Adrenal gland (tissue), 5 donors: ENCODE measurements at regions not wholly inside any gene's neighbourhood (a gene's known extent, or its start where the extent isn't known, plus 50 kb on each side); places are given as distances from the start of the nearest gene placed in this dataset.

ENCODE experiments used
- POLR2A ChIP-seq, 2 donors: fragments of 450-650 bp; IDR thresholded peaks; one replicate each; pipeline ENCODE4 v1.6.1; 2017; ENCODE audit warnings: antibody characterized with exemption in 2 of 2, mild to moderate bottlenecking in 2 of 2, moderate library complexity in 1 of 2
- TF ChIP-seq, protein P1 (sequence below), 6 experiments: fragments of 450-650 bp in 4 of 6; fragments of 200-600 bp in 2 of 6; sonication (generic) in 1 of 6; IDR thresholded peaks; 1 replicate in 5 of 6; 2 replicates in 1 of 6; pipeline versions ENCODE4 v1.5.1 to v1.8.0; 2016 to 2021; ENCODE audit warnings: antibody characterized with exemption in 6 of 6, mild to moderate bottlenecking in 2 of 6, moderate library complexity in 1 of 6
- donor health status: DM: no; HTN: no; CAD: no.

DNA sequence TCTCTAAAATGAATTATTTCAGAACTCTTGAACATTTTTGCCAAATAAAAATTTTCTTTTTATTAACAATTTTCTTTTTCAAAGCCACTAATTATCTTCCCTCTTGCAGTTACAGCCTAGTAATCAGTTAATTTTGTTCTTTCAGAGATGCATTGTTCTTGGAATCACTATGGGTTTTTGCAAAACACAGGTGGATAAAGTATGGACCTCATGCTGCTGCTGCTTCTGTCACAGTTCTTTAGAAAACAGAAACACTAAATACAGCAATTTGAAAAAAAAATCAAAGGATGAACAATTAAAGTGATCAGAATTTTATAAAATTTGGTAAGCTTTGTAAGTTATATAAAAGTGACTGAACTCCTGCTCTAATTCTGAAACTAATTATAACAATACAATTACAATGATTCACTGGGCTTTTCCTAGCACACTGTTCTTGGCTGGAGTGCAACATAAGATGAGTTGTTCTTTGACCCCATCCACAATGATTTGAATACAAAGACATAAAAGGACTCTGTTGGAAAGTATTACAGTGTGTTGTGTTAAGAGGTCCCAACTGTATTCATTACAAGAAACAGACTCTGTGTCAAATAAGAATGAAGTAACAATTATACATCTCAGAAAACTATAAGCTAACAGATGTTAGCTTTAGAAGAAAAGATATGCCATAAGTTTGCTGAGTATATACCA lies 59.4 kb upstream of the GK2 start:
- TF ChIP-seq, protein P1, sequence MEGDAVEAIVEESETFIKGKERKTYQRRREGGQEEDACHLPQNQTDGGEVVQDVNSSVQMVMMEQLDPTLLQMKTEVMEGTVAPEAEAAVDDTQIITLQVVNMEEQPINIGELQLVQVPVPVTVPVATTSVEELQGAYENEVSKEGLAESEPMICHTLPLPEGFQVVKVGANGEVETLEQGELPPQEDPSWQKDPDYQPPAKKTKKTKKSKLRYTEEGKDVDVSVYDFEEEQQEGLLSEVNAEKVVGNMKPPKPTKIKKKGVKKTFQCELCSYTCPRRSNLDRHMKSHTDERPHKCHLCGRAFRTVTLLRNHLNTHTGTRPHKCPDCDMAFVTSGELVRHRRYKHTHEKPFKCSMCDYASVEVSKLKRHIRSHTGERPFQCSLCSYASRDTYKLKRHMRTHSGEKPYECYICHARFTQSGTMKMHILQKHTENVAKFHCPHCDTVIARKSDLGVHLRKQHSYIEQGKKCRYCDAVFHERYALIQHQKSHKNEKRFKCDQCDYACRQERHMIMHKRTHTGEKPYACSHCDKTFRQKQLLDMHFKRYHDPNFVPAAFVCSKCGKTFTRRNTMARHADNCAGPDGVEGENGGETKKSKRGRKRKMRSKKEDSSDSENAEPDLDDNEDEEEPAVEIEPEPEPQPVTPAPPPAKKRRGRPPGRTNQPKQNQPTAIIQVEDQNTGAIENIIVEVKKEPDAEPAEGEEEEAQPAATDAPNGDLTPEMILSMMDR (IDR thresholded peaks at IDR 0.05) = no peak
- TF ChIP-seq POLR2A (IDR thresholded peaks at IDR 0.05) = no peak
